WTC11 (cell line): ENCODE measurements at regions not wholly inside any gene's neighbourhood (a gene's known extent, or its start where the extent isn't known, plus 50 kb on each side); places are given as distances from the start of the nearest gene placed in this dataset.

Source experiments
- ATAC-seq: fragments of 200-7000 bp; cut with Tn5 transposase; 2 replicates; pipeline ENCODE4 v1.10.0; 2021; ENCODE audit warnings: mild to moderate bottlenecking, moderate library complexity
- CTCF ChIA-PET: fragments of 300-600 bp; sonication (Branson Sonifier 250); formaldehyde crosslinking; loops from one replicate; lab custom pipeline; 2021; ENCODE audit warnings: antibody characterized with exemption; lab: Charles Lee
- POLR2A ChIA-PET: fragments of 350-600 bp; sonication (Branson Sonifier 250); formaldehyde crosslinking; loops from one replicate; lab custom pipeline; 2021; ENCODE audit warnings: antibody characterized with exemption; lab: Charles Lee
- DNase-seq: peaks from one replicate; pipeline ENCODE4 v3.0.0; 2021; ENCODE audit warnings: low spot score
- H3K27ac Mint-ChIP-seq: 2 replicates; pipeline ENCODE4 v1.8.0; 2021; ENCODE audit warnings: mixed read lengths
- H3K27me3 Mint-ChIP-seq: 2 replicates; pipeline ENCODE4 v1.8.0; 2021; ENCODE audit warnings: low read depth, mild to moderate bottlenecking, moderate library complexity, mixed read lengths
- H3K36me3 Mint-ChIP-seq: 2 replicates; pipeline ENCODE4 v1.8.0; 2021; ENCODE audit warnings: mixed read lengths
- H3K4me1 Mint-ChIP-seq: 2 replicates; pipeline ENCODE4 v1.8.0; 2022; ENCODE audit warnings: mixed read lengths
- H3K4me3 Mint-ChIP-seq: 2 replicates; pipeline ENCODE4 v1.8.0; 2021; ENCODE audit warnings: mild to moderate bottlenecking, moderate library complexity, mixed read lengths
- H3K9me3 Mint-ChIP-seq: 2 replicates; pipeline ENCODE4 v1.8.0; 2021; ENCODE audit warnings: mixed read lengths
- ERG ChIP-seq: fragments of 250-450 bp; sonication (Bioruptor Pico); IDR thresholded peaks from 2 replicates; pipeline ENCODE4 v1.8.0; 2021; ENCODE audit warnings: mild to moderate bottlenecking
- GABPB1 ChIP-seq: sonication (generic); formaldehyde crosslinking; IDR thresholded peaks from 2 replicates; pipeline ENCODE4 v1.8.1; 2023; ENCODE audit warnings: mild to moderate bottlenecking, missing genetic modification reagents
- HMGA2 ChIP-seq: fragments of 250-450 bp; sonication (Bioruptor Pico); IDR thresholded peaks from 2 replicates; pipeline ENCODE4 v1.4.0; 2021; ENCODE audit warnings: mild to moderate bottlenecking, moderate library complexity
- IRF1 ChIP-seq: sonication (generic); formaldehyde crosslinking; IDR thresholded peaks from 2 replicates; pipeline ENCODE4 v1.8.0; 2023; ENCODE audit warnings: missing genetic modification reagents
- NFATC4 ChIP-seq: fragments of 250-450 bp; sonication (Bioruptor Pico); IDR thresholded peaks from 2 replicates; pipeline ENCODE4 v1.9.0; 2021; ENCODE audit warnings: mild to moderate bottlenecking
- NR1H2 ChIP-seq: sonication (generic); formaldehyde crosslinking; IDR thresholded peaks from 2 replicates; pipeline ENCODE4 v1.9.0; 2021; ENCODE audit warnings: mild to moderate bottlenecking, moderate library complexity, missing genetic modification reagents
- NR3C1 ChIP-seq: sonication (generic); formaldehyde crosslinking; conservative IDR thresholded peaks from 2 replicates; pipeline ENCODE4 v1.8.1; 2023; ENCODE audit warnings: low read depth, mild to moderate bottlenecking, missing genetic modification reagents
- PRDM15 ChIP-seq: sonication (generic); formaldehyde crosslinking; IDR thresholded peaks from 2 replicates; pipeline ENCODE4 v1.8.0; 2022; ENCODE audit warnings: missing genetic modification reagents
- RORB ChIP-seq: fragments of 250-450 bp; sonication (Bioruptor Pico); IDR thresholded peaks from 2 replicates; pipeline ENCODE4 v1.9.0; 2021; ENCODE audit warnings: mild to moderate bottlenecking
- SMAD4 ChIP-seq: sonication (generic); formaldehyde crosslinking; IDR thresholded peaks from 2 replicates; pipeline ENCODE4 v1.8.0; 2022; ENCODE audit warnings: mild to moderate bottlenecking, missing genetic modification reagents
- STAT6 ChIP-seq: sonication (generic); formaldehyde crosslinking; conservative IDR thresholded peaks from 2 replicates; pipeline ENCODE4 v1.8.1; 2023; ENCODE audit warnings: mild to moderate bottlenecking, low read depth, missing genetic modification reagents, moderate library complexity
- TP53 ChIP-seq: sonication (generic); formaldehyde crosslinking; IDR thresholded peaks from 2 replicates; pipeline ENCODE4 v1.8.1; 2023; ENCODE audit warnings: mild to moderate bottlenecking, missing genetic modification reagents
- ZNF232 ChIP-seq: sonication (generic); formaldehyde crosslinking; IDR thresholded peaks from 2 replicates; pipeline ENCODE4 v1.8.0; 2022; ENCODE audit warnings: mild to moderate bottlenecking, missing genetic modification reagents
- ZNF396 ChIP-seq: fragments of 250-450 bp; sonication (Bioruptor Pico); IDR thresholded peaks from 2 replicates; pipeline ENCODE4 v1.8.0; 2021; ENCODE audit warnings: mild to moderate bottlenecking, moderate library complexity, borderline replicate concordance
- ZNF423 ChIP-seq: fragments of 250-450 bp; sonication (Bioruptor Pico); IDR thresholded peaks from 2 replicates; pipeline ENCODE4 v2.1.2; 2022; ENCODE audit warnings: mild to moderate bottlenecking, moderate library complexity
- ZNF532 ChIP-seq: fragments of 250-450 bp; sonication (Bioruptor Pico); IDR thresholded peaks from 2 replicates; pipeline ENCODE4 v1.9.0; 2021; ENCODE audit warnings: mild to moderate bottlenecking, borderline replicate concordance
- ZNF671 ChIP-seq: fragments of 250-450 bp; sonication (Bioruptor Pico); IDR thresholded peaks from 2 replicates; pipeline ENCODE4 v1.8.0; 2021; ENCODE audit warnings: mild to moderate bottlenecking

GRCh38 chr18:67670024-67670543 is 153.6 kb upstream of the DSEL start:
- peaks cover 38% of the 10 kb centered on the region for H3K4me1 Mint-ChIP-seq
- DNase-seq (no peak), ATAC-seq (no peak)
- no peak overlapping the region for H3K27ac Mint-ChIP-seq
- H3K27me3 Mint-ChIP-seq: no peaks in the 10 kb centered on the region
- TF ChIP-seq ZNF232 (no peak), TP53 (CRISPR knock-in tag) (no peak), ZNF532 (CRISPR knock-in tag) (no peak), NFATC4 (CRISPR knock-in tag) (no peak), SMAD4 (CRISPR knock-in tag) (no peak), ZNF396 (CRISPR knock-in tag) (no peak), ZNF423 (CRISPR knock-in tag) (no peak), ZNF671 (CRISPR knock-in tag) (no peak), ERG (CRISPR knock-in tag) (no peak), GABPB1 (CRISPR knock-in tag) (no peak), IRF1 (no peak), NR1H2 (CRISPR knock-in tag) (no peak), STAT6 (CRISPR knock-in tag) (no peak), NR3C1 (CRISPR knock-in tag) (no peak)
- TF ChIP-seq, all 79 proteins: peak for 0
- H3K36me3 Mint-ChIP-seq: no peaks in the 10 kb centered on the region
- no peak overlapping the region for H3K4me3 Mint-ChIP-seq
- 0 out of 2 replicates have a peak, but pooled peaks cover 3% of the 10 kb centered on the region for H3K9me3 Mint-ChIP-seq
- ChIA-PET CTCF (no interaction called here), POLR2A (no interaction called here)

GRCh38 chr18:67665266-67665665 is 148.7 kb upstream of the DSEL start:
- H3K27me3 Mint-ChIP-seq: no peaks in the 10 kb centered on the region
- POLR2A ChIA-PET: interaction anchor here (1.2 kb wide), 1 partner anchor 148 kb away, joined by 3 read pairs; no protein-coding TSS in a partner anchor
- no peak overlapping the region for H3K27ac Mint-ChIP-seq
- no peak overlapping the region for H3K4me3 Mint-ChIP-seq
- no peaks in the 10 kb centered on the region for H3K36me3 Mint-ChIP-seq
- H3K4me1 Mint-ChIP-seq: peaks cover 25% of the 10 kb centered on the region
- CTCF ChIA-PET: interaction anchor here (0.8 to 1.3 kb wide), 2 partner anchors 9 to 148 kb away, joined by 3 to 4 read pairs; partner anchors contain the start of gene DSEL
- peak; percentile 39; the same call in 1 of the 2 replicates for ATAC-seq
- H3K9me3 Mint-ChIP-seq: 0 out of 2 replicates have a peak, but pooled peaks cover 3% of the 10 kb centered on the region
- DNase-seq: no peak
- TF ChIP-seq HMGA2: no peak
- TF ChIP-seq ZNF532 (CRISPR knock-in tag): no peak
- TF ChIP-seq RORB: no peak
- TF ChIP-seq PRDM15 (CRISPR knock-in tag): no peak
